ENCODE measurements at regions not wholly inside any gene's neighbourhood (a gene's known extent, or its start where the extent isn't known, plus 50 kb on each side); places are given as distances from the start of the nearest gene placed in this dataset.

- H3K27me3 ChIP-seq: peaks cover 0 to 7% (median 0%) of the 10 kb centered on the region in 7 donors
- 78 to 79% methylated on average over 11 of the region's 11 CpGs for WGBS, 2 donors
These were observed 82.3 kb upstream of the CDKN3 start for GRCh38 chr14:54314365-54315104.

GRCh38 chr14:54316652-54317051, 80.2 kb upstream of the CDKN3 start:
- H3K9me3 ChIP-seq: no peaks in the 10 kb centered on the region
- ATAC-seq: no peak
- peaks cover 0 to 7% (median 0%) of the 10 kb centered on the region in 7 donors for H3K27me3 ChIP-seq
- no peak for TF ChIP-seq CTCF (IDR thresholded peaks at IDR 0.05)
- no peak overlapping the region for H3K4me3 ChIP-seq
- H3K36me3 ChIP-seq: no peaks in the 10 kb centered on the region
- WGBS, 2 donors: 87 to 88% methylated on average over 10 of the region's 10 CpGs
- no peak for DNase-seq
- no peak overlapping the region for H3K27ac ChIP-seq
- H3K4me1 ChIP-seq: peaks cover 0 to 4% (median 0%) of the 10 kb centered on the region in 9 donors
- intact Hi-C loops (cut with DNase I): loop anchor here in 1 of 10 donors (10.0 kb wide), 1 partner anchor 132 kb away; no protein-coding TSS in a partner anchor

More at GRCh38 chr14:54314365-54315104, 82.3 kb upstream of the CDKN3 start:
- no peak for TF ChIP-seq CTCF (IDR thresholded peaks at IDR 0.05)
- ATAC-seq (no peak), DNase-seq (no peak)
- intact Hi-C loops (cut with DNase I): loop anchor here in 1 of 10 donors (10.0 kb wide), 1 partner anchor 130 kb away; no protein-coding TSS in a partner anchor
- Histone ChIP-seq H3K4me1 (peaks cover 0 to 4% (median 0%) of the 10 kb centered on the region in 9 donors), H3K36me3 (no peaks in the 10 kb centered on the region), H3K9me3 (no peaks in the 10 kb centered on the region), H3K27ac (peak overlapping the region in 1 of 10 donors; percentile 9), H3K4me3 (no peak overlapping the region)

- no peak for TF ChIP-seq CTCF (IDR thresholded peaks at IDR 0.05)
- H3K9me3 ChIP-seq: no peaks in the 10 kb centered on the region
- no peak overlapping the region for H3K27ac ChIP-seq
- intact Hi-C loops (cut with DNase I): loop anchor here in 1 of 10 donors (10.0 kb wide), 1 partner anchor 133 kb away; no protein-coding TSS in a partner anchor
- H3K27me3 ChIP-seq: peaks cover 0 to 7% (median 0%) of the 10 kb centered on the region in 7 donors
- H3K4me1 ChIP-seq: peaks cover 0 to 3% (median 0%) of the 10 kb centered on the region in 9 donors
- ATAC-seq: no peak
- DNase-seq: no peak
- no peaks in the 10 kb centered on the region for H3K36me3 ChIP-seq
- WGBS, 2 donors: 76 to 82% methylated on average over 4 of the region's 4 CpGs
- H3K4me3 ChIP-seq: no peak overlapping the region
These were observed 79.4 kb upstream of the CDKN3 start for GRCh38 chr14:54317391-54317790.

- no peaks in the 10 kb centered on the region for H3K36me3 ChIP-seq
- H3K4me3 ChIP-seq: no peak overlapping the region
- TF ChIP-seq CTCF (IDR thresholded peaks at IDR 0.05): no peak
- ATAC-seq (no peak), DNase-seq (no peak)
- no peaks in the 10 kb centered on the region for H3K9me3 ChIP-seq
- 85 to 87% methylated on average over 7 of the region's 7 CpGs for WGBS, 2 donors
- intact Hi-C loops (cut with DNase I): loop anchor here in 4 of 10 donors (10.0 kb wide), 4 partner anchors 97 to 367 kb away; partner anchors contain the start of gene BMP4 (in 1 of the 4)
- H3K4me1 ChIP-seq: peaks cover 0 to 3% (median 0%) of the 10 kb centered on the region in 9 donors
- no peaks in the 10 kb centered on the region for H3K27me3 ChIP-seq
- no peak overlapping the region for H3K27ac ChIP-seq
These were observed 74.6 kb upstream of the CDKN3 start for GRCh38 chr14:54322246-54322645.

Data from heart right ventricle (tissue), 16 donors.